ENCODE measurements at regions not wholly inside any gene's neighbourhood (a gene's known extent, or its start where the extent isn't known, plus 50 kb on each side); places are given as distances from the start of the nearest gene placed in this dataset.

GRCh38 chr9:96136992-96137670, 164.8 kb downstream of the HSD17B3 start:
- no peak for ATAC-seq
- no peak for DNase-seq (ENCODE audit: missing footprints)
- intact Hi-C loops (cut with DNase I): no loop called here

GRCh38 chr9:96135753-96136290, 166.2 kb downstream of the HSD17B3 start:
- ATAC-seq (no peak), DNase-seq (ENCODE audit: missing footprints) (no peak)
- intact Hi-C loops (cut with DNase I): no loop called here

GRCh38 chr9:96135076-96135752, 166.8 kb downstream of the HSD17B3 start:
- DNase-seq (ENCODE audit: missing footprints): no peak
- ATAC-seq: no peak
- intact Hi-C loops (cut with DNase I): no loop called here

- intact Hi-C loops (cut with DNase I): no loop called here
- ATAC-seq (no peak), DNase-seq (ENCODE audit: missing footprints) (no peak)
Measured at GRCh38 chr9:96133321-96134021, 168.5 kb downstream of the HSD17B3 start.

GRCh38 chr9:96131825-96132224, 170.2 kb downstream of the HSD17B3 start:
- intact Hi-C loops (cut with DNase I): no loop called here
- ATAC-seq (no peak), DNase-seq (ENCODE audit: missing footprints) (no peak)

GRCh38 chr9:96130970-96131369, 171.0 kb downstream of the HSD17B3 start:
- ATAC-seq (no peak), DNase-seq (ENCODE audit: missing footprints) (no peak)
- intact Hi-C loops (cut with DNase I): no loop called here

GRCh38 chr9:96129747-96130146, 172.2 kb downstream of the HSD17B3 start:
- DNase-seq (ENCODE audit: missing footprints): no peak
- ATAC-seq: no peak
- intact Hi-C loops (cut with DNase I): no loop called here

GRCh38 chr9:96128880-96129279, 173.1 kb downstream of the HSD17B3 start:
- intact Hi-C loops (cut with DNase I): no loop called here
- DNase-seq (ENCODE audit: missing footprints): no peak
- ATAC-seq: no peak

- intact Hi-C loops (cut with DNase I): no loop called here
- no peak for ATAC-seq
- DNase-seq (ENCODE audit: missing footprints): no peak
Measured at GRCh38 chr9:96126321-96126881, 175.6 kb downstream of the HSD17B3 start.

- no peak for DNase-seq (ENCODE audit: missing footprints)
- intact Hi-C loops (cut with DNase I): no loop called here
- ATAC-seq: no peak
Measured at GRCh38 chr9:96125624-96126023, 176.4 kb downstream of the HSD17B3 start.

- DNase-seq (ENCODE audit: missing footprints) (no peak), ATAC-seq (no peak)
- intact Hi-C loops (cut with DNase I): no loop called here
Measured at GRCh38 chr9:96122751-96123150, 179.2 kb downstream of the HSD17B3 start.

GRCh38 chr9:96122282-96122681, 179.7 kb downstream of the HSD17B3 start:
- intact Hi-C loops (cut with DNase I): no loop called here
- no peak for DNase-seq (ENCODE audit: missing footprints)

GRCh38 chr9:96121136-96121535, 180.8 kb downstream of the HSD17B3 start:
- ATAC-seq: no peak
- intact Hi-C loops (cut with DNase I): no loop called here
- DNase-seq (ENCODE audit: missing footprints): no peak

More at GRCh38 chr9:96122282-96122681, 179.7 kb downstream of the HSD17B3 start:
- no peak for ATAC-seq

GRCh38 chr9:96117398-96118080, 184.4 kb downstream of the HSD17B3 start:
- intact Hi-C loops (cut with DNase I): no loop called here
- ATAC-seq (no peak), DNase-seq (ENCODE audit: missing footprints) (no peak)

GRCh38 chr9:96116275-96117064, 185.5 kb downstream of the HSD17B3 start:
- peak; percentile 23 for ATAC-seq

GRCh38 chr9:96115836-96116235, 186.1 kb downstream of the HSD17B3 start:
- DNase-seq (ENCODE audit: missing footprints): no peak
- intact Hi-C loops (cut with DNase I): no loop called here
- ATAC-seq: no peak

More at GRCh38 chr9:96116275-96117064, 185.5 kb downstream of the HSD17B3 start:
- DNase-seq (ENCODE audit: missing footprints): no peak
- intact Hi-C loops (cut with DNase I): no loop called here

- ATAC-seq: no peak
- intact Hi-C loops (cut with DNase I): no loop called here
- no peak for DNase-seq (ENCODE audit: missing footprints)
Measured at GRCh38 chr9:96113032-96113431, 188.9 kb downstream of the HSD17B3 start.

- intact Hi-C loops (cut with DNase I): no loop called here
- ATAC-seq: no peak
Measured at GRCh38 chr9:96109680-96110351, 192.2 kb downstream of the HSD17B3 start.

More at GRCh38 chr9:96109680-96110351, 192.2 kb downstream of the HSD17B3 start:
- no peak for DNase-seq (ENCODE audit: missing footprints)

All from Right ventricle myocardium inferior (tissue), 1 donor.